HUES64 (cell line): ENCODE measurements at regions not wholly inside any gene's neighbourhood (a gene's known extent, or its start where the extent isn't known, plus 50 kb on each side); places are given as distances from the start of the nearest gene placed in this dataset.
A peak's percentile ranks its signal among the peaks of the same experiment; 100 is the strongest.
"Not testable (repeated sequence)": the region's sequence is repeated elsewhere in the genome, so short reads cannot be mapped to it uniquely, and the experiment has no call there.

Experiments
- H3K27ac ChIP-seq: 2 replicates; pipeline ENCODE4 v1.7.0; 2013; ENCODE audit warnings: low read depth, low read length, inconsistent platforms
- H3K27me3 ChIP-seq: 2 replicates; pipeline ENCODE4 v1.6.1; 2013; ENCODE audit warnings: mild to moderate bottlenecking, low read length; ENCODE audit not compliant: insufficient read depth
- H3K36me3 ChIP-seq: 2 replicates; pipeline ENCODE4 v1.6.1; 2013; ENCODE audit warnings: mild to moderate bottlenecking, low read length; ENCODE audit not compliant: insufficient read depth
- H3K4me1 ChIP-seq: 2 replicates; pipeline ENCODE4 v1.6.1; 2013; ENCODE audit warnings: mild to moderate bottlenecking, low read length, moderate library complexity; ENCODE audit not compliant: insufficient read depth
- H3K4me3 ChIP-seq: 2 replicates; pipeline ENCODE4 v1.5.1; 2013; ENCODE audit warnings: mild to moderate bottlenecking, low read length, moderate library complexity
- H3K9ac ChIP-seq: 2 replicates; pipeline ENCODE4 v1.6.1; 2013; ENCODE audit warnings: mild to moderate bottlenecking, low read depth, low read length
- H3K9me3 ChIP-seq: 2 replicates; pipeline ENCODE4 v1.6.1; 2013; ENCODE audit warnings: low read depth, low read length; ENCODE audit not compliant: insufficient read depth
- WGBS: fragments of 150-250, 120-280 bp; methylation state at CpG from one replicate; pipeline ENCODE4 v1.1.7; 2013; ENCODE audit warnings: missing lambda C conversion rate; 5-methylcytosine and 5-hydroxymethylcytosine counted together

DNA sequence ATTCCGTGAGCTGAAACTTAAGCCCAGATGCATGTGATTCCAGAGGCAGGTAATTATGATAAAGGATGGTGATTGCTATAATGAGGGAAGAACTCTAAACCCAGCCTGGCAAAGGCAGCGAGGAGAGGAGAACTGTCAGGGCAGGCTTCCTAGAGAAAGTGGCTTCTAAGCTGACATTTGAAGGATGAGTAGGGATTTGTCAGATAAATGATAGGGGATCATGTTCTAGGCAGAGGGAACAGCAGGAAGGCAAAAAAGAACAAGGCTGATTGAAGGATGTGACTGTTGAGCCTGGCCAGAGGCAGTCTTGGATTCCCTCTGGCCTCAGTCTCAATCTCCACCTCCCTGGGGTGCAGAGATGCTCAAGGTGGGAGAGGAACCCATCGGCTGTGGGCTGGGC, 146.4 kb upstream of the POU3F1 start:
- H3K4me1 ChIP-seq: no peaks in the 10 kb centered on the region
- WGBS: 75% methylated on average over 3 of the region's 3 CpGs
- no peak overlapping the region for H3K4me3 ChIP-seq
- no peaks in the 10 kb centered on the region for H3K27me3 ChIP-seq
- 0 out of 2 replicates have a peak, but pooled peaks cover 3% of the 10 kb centered on the region for H3K9me3 ChIP-seq
- no peak overlapping the region for H3K27ac ChIP-seq
- no peak overlapping the region for H3K9ac ChIP-seq
- no peaks in the 10 kb centered on the region for H3K36me3 ChIP-seq

DNA sequence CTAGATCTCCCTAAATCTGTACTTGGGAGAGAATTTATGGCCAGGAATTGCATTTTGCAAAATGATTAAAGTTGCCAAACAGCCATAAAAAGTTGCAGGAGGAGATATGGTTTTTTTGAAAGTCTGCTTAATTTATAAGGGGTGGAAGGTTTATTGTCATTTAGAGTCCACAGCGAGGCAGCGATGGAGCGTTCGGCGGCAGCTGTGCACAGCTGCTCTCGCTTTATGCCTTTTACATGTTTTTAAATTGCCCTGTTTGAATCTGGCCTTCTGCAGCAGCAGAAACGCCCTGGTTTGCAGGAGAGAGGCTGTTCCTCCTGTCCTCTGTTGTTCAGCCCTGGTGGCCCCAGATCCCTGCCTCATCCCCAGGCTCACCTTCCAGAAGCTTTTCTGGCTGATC, 144.9 kb upstream of the POU3F1 start:
- H3K27ac ChIP-seq: no peak overlapping the region
- H3K27me3 ChIP-seq: no peaks in the 10 kb centered on the region
- 0 out of 2 replicates have a peak, but pooled peaks cover 3% of the 10 kb centered on the region for H3K9me3 ChIP-seq
- no peak overlapping the region for H3K9ac ChIP-seq
- no peaks in the 10 kb centered on the region for H3K36me3 ChIP-seq
- no peak overlapping the region for H3K4me3 ChIP-seq
- no peaks in the 10 kb centered on the region for H3K4me1 ChIP-seq
- WGBS: 91% methylated on average over 7 of the region's 7 CpGs

DNA sequence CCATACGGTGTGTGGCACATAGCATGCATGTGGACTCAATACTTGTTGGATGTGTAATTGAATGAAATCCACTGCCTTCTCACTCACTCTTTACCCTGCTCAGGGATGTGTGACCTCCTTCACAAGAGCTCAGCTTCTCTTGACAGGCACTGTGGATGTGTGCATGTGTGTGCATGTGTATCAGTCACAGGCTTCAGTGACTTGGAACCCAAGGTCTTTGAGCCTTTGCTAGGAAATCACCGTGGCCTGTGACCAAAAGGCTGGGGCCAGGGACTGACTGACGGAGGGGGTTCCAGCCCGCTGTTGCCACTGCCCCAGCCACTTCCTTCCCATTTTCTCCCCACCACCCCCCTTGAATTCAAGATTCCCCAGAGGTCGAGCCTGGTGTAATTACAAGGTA, 144.4 kb upstream of the POU3F1 start:
- whole genome bisulfite sequencing: 91% methylated on average over 5 of the region's 5 CpGs
- Histone ChIP-seq H3K9me3 (0 out of 2 replicates have a peak, but pooled peaks cover 3% of the 10 kb centered on the region), H3K4me3 (no peak overlapping the region), H3K27me3 (no peaks in the 10 kb centered on the region), H3K36me3 (no peaks in the 10 kb centered on the region), H3K9ac (no peak overlapping the region), H3K27ac (no peak overlapping the region), H3K4me1 (no peaks in the 10 kb centered on the region)

DNA sequence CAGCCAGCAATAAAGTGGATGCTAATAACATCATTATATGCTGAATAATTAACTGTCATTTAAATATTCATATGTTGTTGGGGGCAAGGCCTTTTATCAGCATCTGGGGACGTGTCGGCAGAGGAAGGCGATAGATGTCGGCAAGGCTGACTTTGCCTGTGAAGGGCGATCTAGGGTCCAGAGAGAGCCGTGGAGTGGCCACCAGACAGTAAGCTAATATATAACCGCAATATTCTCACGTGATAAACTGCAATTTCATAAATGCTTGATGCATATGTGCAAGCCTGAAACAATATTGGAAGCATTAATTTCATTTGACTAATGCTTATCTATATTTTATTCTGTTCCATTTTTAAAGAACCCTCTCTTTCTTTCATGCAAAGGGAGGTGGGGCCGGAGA, 141.0 kb upstream of the POU3F1 start:
- Histone ChIP-seq H3K27me3 (no peaks in the 10 kb centered on the region), H3K4me1 (peaks cover 11% of the 10 kb centered on the region), H3K36me3 (no peaks in the 10 kb centered on the region), H3K27ac (no peak overlapping the region), H3K9me3 (0 out of 2 replicates have a peak, but pooled peaks cover 3% of the 10 kb centered on the region), H3K9ac (no peak overlapping the region), H3K4me3 (no peak overlapping the region)
- 93% methylated on average over 9 of the region's 9 CpGs for WGBS

DNA sequence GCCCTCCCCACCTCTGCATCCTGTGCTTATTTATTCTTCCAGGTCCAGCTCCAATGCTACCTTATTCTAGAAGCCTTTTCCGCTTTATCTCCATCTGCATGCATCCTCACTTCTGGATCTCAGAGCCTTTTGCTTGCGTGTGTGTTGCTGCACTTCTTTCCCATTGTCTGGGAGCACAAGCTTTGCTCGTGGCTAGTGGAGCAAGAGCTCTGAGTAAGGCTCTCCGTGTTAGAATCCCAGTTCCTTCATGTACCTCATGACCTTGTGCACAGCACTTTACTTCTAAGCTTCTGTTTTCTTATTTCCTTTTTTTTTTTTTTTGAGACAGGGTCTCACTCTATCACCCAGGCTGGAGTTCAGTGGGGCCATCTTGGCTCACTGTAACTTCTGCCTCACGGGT, 140.0 kb upstream of the POU3F1 start:
- Histone ChIP-seq H3K36me3 (no peaks in the 10 kb centered on the region), H3K9ac (no peak overlapping the region), H3K27me3 (no peaks in the 10 kb centered on the region), H3K4me3 (no peak overlapping the region), H3K4me1 (peaks cover 12% of the 10 kb centered on the region), H3K27ac (no peak overlapping the region), H3K9me3 (0 out of 2 replicates have a peak, but pooled peaks cover 3% of the 10 kb centered on the region)
- 92% methylated on average over 5 of the region's 5 CpGs for WGBS

DNA sequence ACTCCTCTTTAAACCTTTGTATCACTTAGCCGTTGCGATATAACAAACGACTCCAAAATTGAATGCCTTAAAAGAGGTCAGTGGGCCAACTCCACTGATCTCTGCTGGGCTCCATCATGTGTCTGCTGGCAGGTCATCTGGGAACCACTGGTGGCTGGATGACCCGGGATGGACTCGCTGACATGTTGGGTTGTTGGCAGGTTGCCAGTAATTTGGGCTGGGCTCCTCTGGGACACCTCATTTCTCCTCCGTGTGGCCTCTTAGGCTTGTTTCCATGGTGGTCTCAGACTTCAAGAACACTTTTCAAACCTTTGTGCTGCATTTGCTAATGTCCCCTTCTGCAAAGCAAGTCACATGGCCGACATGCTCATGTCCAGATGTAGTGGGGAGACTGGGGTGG, 139.3 kb upstream of the POU3F1 start:
- 0 out of 2 replicates have a peak, but pooled peaks cover 3% of the 10 kb centered on the region for H3K9me3 ChIP-seq
- no peaks in the 10 kb centered on the region for H3K36me3 ChIP-seq
- no peaks in the 10 kb centered on the region for H3K27me3 ChIP-seq
- H3K27ac ChIP-seq: no peak overlapping the region
- WGBS: 96% methylated on average over 7 of the region's 7 CpGs
- H3K4me1 ChIP-seq: peaks cover 12% of the 10 kb centered on the region
- H3K9ac ChIP-seq: no peak overlapping the region
- H3K4me3 ChIP-seq: no peak overlapping the region

DNA sequence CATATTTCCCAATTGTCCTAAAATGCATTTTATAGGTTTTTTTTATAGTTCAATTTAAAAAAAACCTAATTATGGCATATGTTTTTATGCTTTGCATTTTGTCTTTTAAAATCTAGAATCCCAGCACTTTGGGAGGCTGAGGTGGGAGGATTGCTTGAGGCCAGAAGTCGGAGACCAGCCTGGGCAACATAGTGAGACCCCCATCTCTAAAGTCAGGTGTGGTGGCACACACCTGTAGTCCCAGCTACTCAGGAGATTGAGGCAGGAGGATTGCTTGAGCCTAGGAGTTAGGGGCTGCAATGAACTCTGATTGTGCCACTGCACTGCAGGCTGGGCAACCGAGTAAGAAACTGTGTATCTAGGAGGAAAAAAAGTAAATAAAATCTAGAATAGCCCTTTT, 137.2 kb upstream of the POU3F1 start:
- WGBS: 90% methylated on average over 2 of the region's 2 CpGs
- H3K9me3 ChIP-seq: 0 out of 2 replicates have a peak, but pooled peaks cover 5% of the 10 kb centered on the region
- peak overlapping the region; percentile 70 for H3K27ac ChIP-seq
- H3K4me1 ChIP-seq: peaks cover 12% of the 10 kb centered on the region
- H3K4me3 ChIP-seq: no peak overlapping the region
- no peaks in the 10 kb centered on the region for H3K27me3 ChIP-seq
- H3K36me3 ChIP-seq: no peaks in the 10 kb centered on the region
- H3K9ac ChIP-seq: no peak overlapping the region

DNA sequence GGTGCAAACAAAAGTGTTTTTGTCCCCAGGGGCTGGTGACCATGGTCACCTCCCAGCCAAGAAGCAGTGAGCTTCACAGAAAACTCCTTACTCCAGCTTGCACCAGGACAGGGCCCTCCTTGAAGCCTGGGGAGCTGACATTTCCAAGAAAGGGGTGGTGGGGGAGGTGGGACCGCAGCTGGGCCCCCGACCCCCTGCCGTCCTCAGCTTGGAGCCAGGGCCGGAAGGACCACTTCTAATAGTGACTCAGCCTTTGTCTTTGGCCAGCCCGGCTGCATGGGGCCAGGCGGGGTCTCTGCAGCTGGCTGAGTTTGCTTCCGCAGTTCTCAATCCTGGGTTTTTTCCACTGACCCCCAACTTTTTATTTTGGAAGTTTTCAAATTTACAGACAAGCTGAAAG, 136.5 kb upstream of the POU3F1 start:
- Histone ChIP-seq H3K27ac (peak overlapping the region; percentile 70), H3K9me3 (0 out of 2 replicates have a peak, but pooled peaks cover 4% of the 10 kb centered on the region), H3K9ac (peak overlapping the region; percentile 20; the same call in 1 of the 2 replicates), H3K27me3 (no peaks in the 10 kb centered on the region), H3K4me1 (peaks cover 12% of the 10 kb centered on the region), H3K4me3 (no peak overlapping the region), H3K36me3 (no peaks in the 10 kb centered on the region)
- 24% methylated on average over 7 of the region's 7 CpGs for WGBS

DNA sequence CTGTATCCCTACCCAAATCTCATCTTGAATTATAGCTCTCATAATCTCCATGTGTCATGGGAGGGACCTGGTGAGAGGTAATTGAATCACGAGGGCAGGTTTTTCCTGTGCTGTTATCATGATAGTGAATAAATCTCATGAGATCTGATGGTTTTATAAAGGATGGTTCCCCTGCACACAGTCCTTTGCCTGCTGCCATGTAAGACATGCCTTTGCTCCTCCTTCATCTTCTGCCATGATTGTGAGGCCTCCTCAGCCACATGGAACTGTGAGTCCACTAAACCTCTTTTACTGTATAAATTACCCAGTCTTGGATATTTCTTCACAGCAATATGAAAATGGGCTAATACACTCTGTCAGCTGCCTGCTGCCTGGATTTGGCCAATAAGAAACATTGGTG, 133.8 kb upstream of the POU3F1 start:
- not testable (repeated sequence) for H3K36me3 ChIP-seq, H3K27me3 ChIP-seq, H3K9ac ChIP-seq, H3K9me3 ChIP-seq, H3K4me3 ChIP-seq, H3K27ac ChIP-seq
- peaks cover 12% of the 10 kb centered on the region for H3K4me1 ChIP-seq
- WGBS: 93% methylated on average over 1 of the region's 1 CpG

DNA sequence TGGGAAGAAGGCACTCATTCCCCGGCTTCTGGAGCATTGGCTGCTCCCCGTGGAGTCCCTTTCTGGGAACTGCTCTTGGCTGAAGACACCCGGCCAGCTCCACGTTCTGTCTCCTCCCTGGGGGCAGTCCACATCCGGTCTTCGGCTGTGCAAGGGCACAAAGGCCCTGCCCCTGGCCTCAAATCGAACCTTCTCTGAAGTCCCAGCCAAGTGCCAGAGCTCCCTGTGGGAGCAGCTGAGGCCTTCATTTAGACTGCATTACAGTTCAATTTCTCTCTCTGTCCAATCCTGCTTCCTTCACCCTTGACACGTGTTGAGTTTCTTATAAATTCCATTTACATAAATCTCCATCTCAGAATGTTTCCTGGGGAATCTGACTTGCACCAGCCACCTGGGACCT, 132.9 kb upstream of the POU3F1 start:
- WGBS: 85% methylated on average over 8 of the region's 8 CpGs
- Histone ChIP-seq H3K27ac (no peak overlapping the region), H3K4me3 (no peak overlapping the region), H3K9ac (no peak overlapping the region), H3K4me1 (peaks cover 12% of the 10 kb centered on the region), H3K9me3 (0 out of 2 replicates have a peak, but pooled peaks cover 4% of the 10 kb centered on the region), H3K36me3 (no peaks in the 10 kb centered on the region), H3K27me3 (no peaks in the 10 kb centered on the region)

DNA sequence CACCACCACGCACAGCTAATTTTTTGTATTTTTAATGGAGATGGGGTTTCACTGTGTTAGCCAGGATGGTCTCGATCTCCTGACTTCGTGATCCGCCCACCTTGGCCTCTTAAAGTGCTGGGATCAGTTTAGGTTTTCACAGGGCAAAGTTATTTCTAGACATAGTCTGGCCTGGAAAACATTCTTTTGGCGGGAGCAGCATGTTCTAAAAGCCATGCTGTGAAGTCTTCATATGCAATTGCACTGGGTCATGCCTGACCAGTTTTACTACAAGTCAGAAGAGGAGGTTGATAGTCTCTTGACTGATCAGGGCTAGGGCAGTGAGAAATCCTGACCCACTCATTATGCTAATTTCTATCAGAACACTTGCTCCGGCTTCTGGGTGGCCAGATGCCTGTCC, 131.6 kb upstream of the POU3F1 start:
- no peak overlapping the region for H3K27ac ChIP-seq
- H3K9me3 ChIP-seq: 0 out of 2 replicates have a peak, but pooled peaks cover 4% of the 10 kb centered on the region
- H3K4me3 ChIP-seq: no peak overlapping the region
- WGBS: 95% methylated on average over 6 of the region's 6 CpGs
- peaks cover 8% of the 10 kb centered on the region for H3K4me1 ChIP-seq
- H3K9ac ChIP-seq: no peak overlapping the region
- H3K36me3 ChIP-seq: no peaks in the 10 kb centered on the region
- H3K27me3 ChIP-seq: no peaks in the 10 kb centered on the region

DNA sequence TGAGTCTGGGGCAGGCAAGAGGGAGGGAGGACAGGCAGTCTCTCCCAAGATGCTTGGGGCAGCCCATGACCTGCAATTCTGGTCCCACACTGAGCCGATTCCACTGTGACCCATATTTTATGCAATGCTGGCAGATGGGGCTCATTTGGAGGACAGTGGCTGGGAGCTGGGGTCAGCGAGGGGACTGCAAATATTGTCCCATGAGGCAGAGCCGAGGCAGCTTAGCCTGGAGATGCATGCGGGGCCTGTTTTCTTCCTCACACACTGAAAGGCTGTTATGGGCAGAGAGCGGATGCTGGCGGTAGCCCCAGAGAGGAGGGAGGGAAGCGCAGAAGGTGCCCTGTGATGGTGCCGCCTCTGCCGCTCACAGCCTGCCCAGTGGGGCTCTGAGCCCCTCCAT, 128.5 kb upstream of the POU3F1 start:
- Histone ChIP-seq H3K4me3 (no peak overlapping the region), H3K27ac (no peak overlapping the region), H3K36me3 (no peaks in the 10 kb centered on the region), H3K27me3 (no peaks in the 10 kb centered on the region), H3K4me1 (no peaks in the 10 kb centered on the region), H3K9me3 (0 out of 2 replicates have a peak, but pooled peaks cover 2% of the 10 kb centered on the region), H3K9ac (no peak overlapping the region)
- WGBS: 93% methylated on average over 9 of the region's 9 CpGs
